Natural killer cell (primary cell): ENCODE measurements at regions not wholly inside any gene's neighbourhood (a gene's known extent, or its start where the extent isn't known, plus 50 kb on each side); places are given as distances from the start of the nearest gene placed in this dataset.

Experiments used
- ATAC-seq, 3 donors: fragments of 150-1000 bp in 2 of 3; fragments of 200-7000 bp in 1 of 3; cut with Tn5 transposase; 1 replicate in 1 of 3; 2 replicates in 2 of 3; pipeline ENCODE4 v1.10.0; 2021; ENCODE audit warnings: mild to moderate bottlenecking in 2 of 3, moderate library complexity in 2 of 3
- DNase-seq, 2 donors: peaks; one replicate each; pipeline versions ENCODE4 v3.0.0 to v3.0.0-alpha.2; 2013 to 2021; ENCODE audit warnings: mixed read lengths in 1 of 2
- H3K27ac ChIP-seq: one replicate; pipeline ENCODE4 v1.5.1; 2013; ENCODE audit warnings: mild to moderate bottlenecking, low read length
- H3K27me3 ChIP-seq: one replicate; pipeline ENCODE4 v1.6.1; 2013; ENCODE audit warnings: low read length; ENCODE audit not compliant: control insufficient read depth, insufficient read depth
- H3K36me3 ChIP-seq: one replicate; pipeline ENCODE4 v1.6.1; 2013; ENCODE audit warnings: low read length; ENCODE audit not compliant: control insufficient read depth, insufficient read depth
- H3K4me1 ChIP-seq: one replicate; pipeline ENCODE4 v1.6.1; 2013; ENCODE audit warnings: low read length; ENCODE audit not compliant: control insufficient read depth, insufficient read depth
- H3K4me3 ChIP-seq: one replicate; pipeline ENCODE4 v1.5.1; 2013; ENCODE audit warnings: low read length
- H3K9me3 ChIP-seq: one replicate; pipeline ENCODE4 v1.6.1; 2013; ENCODE audit warnings: low read length; ENCODE audit not compliant: control insufficient read depth, insufficient read depth
- H3K27ac Mint-ChIP-seq, 2 donors: one replicate each; pipeline ENCODE4 v1.8.0; 2022; ENCODE audit warnings: mild to moderate bottlenecking in 2 of 2, mixed read lengths in 2 of 2, moderate library complexity in 1 of 2
- H3K27me3 Mint-ChIP-seq, 2 donors: one replicate each; pipeline ENCODE4 v1.8.0; 2022; ENCODE audit warnings: low read depth in 2 of 2, mixed read lengths in 2 of 2
- H3K36me3 Mint-ChIP-seq: one replicate; pipeline ENCODE4 v1.8.0; 2022; ENCODE audit warnings: mixed read lengths
- H3K4me1 Mint-ChIP-seq, 2 donors: one replicate each; pipeline ENCODE4 v1.8.0; 2022; ENCODE audit warnings: mixed read lengths in 2 of 2
- H3K4me3 Mint-ChIP-seq: one replicate; pipeline ENCODE4 v1.8.0; 2022; ENCODE audit warnings: mild to moderate bottlenecking, moderate library complexity, mixed read lengths
- H3K9me3 Mint-ChIP-seq, 2 donors: one replicate each; pipeline ENCODE4 v1.8.0; 2022; ENCODE audit warnings: mixed read lengths in 2 of 2
- WGBS: methylation state at CpG from one replicate; pipeline ENCODE4 v1.1.7; 2013; ENCODE audit warnings: missing lambda C conversion rate; ENCODE audit not compliant: insufficient coverage; 5-methylcytosine and 5-hydroxymethylcytosine counted together
- intact Hi-C: fragments of 100-400 bp; cut with micrococcal nuclease; formaldehyde crosslinking; loops from one replicate; pipeline ENCODE4 v1.14.2; 2022
- TF ChIP-seq, protein P1 (sequence below): fragments of 200-600 bp; IDR thresholded peaks from one replicate; pipeline ENCODE4 v1.8.0; 2022; ENCODE audit warnings: antibody characterized with exemption

DNA sequence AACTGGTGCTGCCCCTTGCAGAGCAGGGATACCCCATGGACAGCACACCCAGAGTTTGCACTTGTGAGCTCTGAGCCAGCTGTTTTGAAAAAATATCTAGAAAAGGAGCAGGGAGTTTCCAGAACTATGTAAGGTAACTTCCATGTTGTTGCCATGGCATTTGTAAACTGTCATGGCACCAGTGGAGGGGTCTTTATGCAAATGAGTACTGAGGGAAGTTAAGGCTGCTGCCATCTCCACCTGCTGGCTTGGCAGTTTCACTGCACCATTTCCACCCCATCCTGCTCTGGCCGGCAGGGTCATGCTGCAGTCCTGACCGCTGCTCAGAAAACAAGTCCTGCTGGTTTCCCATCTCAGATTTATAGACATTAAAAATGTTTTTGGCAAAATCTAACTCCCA is 52.3 kb upstream of the SNTG2 start:
- Mint-ChIP-seq H3K36me3 (peaks cover 12% of the 10 kb centered on the region), H3K4me1 (no peaks in the 10 kb centered on the region), H3K9me3 (peaks cover 4 to 10% of the 10 kb centered on the region in 2 donors), H3K27ac (no peak overlapping the region), H3K4me3 (no peak overlapping the region), H3K27me3 (peaks cover 6 to 21% of the 10 kb centered on the region in 2 donors)
- TF ChIP-seq, protein P1, sequence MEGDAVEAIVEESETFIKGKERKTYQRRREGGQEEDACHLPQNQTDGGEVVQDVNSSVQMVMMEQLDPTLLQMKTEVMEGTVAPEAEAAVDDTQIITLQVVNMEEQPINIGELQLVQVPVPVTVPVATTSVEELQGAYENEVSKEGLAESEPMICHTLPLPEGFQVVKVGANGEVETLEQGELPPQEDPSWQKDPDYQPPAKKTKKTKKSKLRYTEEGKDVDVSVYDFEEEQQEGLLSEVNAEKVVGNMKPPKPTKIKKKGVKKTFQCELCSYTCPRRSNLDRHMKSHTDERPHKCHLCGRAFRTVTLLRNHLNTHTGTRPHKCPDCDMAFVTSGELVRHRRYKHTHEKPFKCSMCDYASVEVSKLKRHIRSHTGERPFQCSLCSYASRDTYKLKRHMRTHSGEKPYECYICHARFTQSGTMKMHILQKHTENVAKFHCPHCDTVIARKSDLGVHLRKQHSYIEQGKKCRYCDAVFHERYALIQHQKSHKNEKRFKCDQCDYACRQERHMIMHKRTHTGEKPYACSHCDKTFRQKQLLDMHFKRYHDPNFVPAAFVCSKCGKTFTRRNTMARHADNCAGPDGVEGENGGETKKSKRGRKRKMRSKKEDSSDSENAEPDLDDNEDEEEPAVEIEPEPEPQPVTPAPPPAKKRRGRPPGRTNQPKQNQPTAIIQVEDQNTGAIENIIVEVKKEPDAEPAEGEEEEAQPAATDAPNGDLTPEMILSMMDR: no peak
- H3K9me3 ChIP-seq: peaks cover 12% of the 10 kb centered on the region
- no peaks in the 10 kb centered on the region for H3K4me1 ChIP-seq
- no peak overlapping the region for H3K27ac ChIP-seq
- DNase-seq: no peak
- no peaks in the 10 kb centered on the region for H3K27me3 ChIP-seq
- intact Hi-C loops: no loop called here
- H3K36me3 ChIP-seq: no peaks in the 10 kb centered on the region
- H3K4me3 ChIP-seq: no peak overlapping the region
- ATAC-seq: peak in 1 of 3 donors; percentile 47
- WGBS: 73% methylated on average over 2 of the region's 2 CpGs

DNA sequence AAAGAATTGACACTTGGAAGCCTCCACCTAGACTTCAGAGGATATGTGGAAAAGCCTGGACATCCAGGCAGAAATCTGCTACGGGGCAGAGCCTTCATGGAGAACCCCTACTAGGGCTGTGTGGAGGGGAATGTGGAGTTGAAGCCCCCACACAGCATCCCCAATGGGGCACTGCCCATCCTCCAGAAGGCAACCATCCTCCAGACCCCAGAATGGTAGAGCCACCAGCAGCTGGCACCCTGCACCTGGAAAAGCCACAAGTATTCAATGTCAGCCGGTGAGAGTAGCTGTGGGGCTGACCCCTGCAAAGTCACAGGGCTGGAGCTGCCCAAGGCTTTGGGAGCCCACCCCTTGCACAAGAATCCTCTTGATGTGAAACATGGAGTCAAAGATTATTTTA is 53.6 kb upstream of the SNTG2 start:
- peaks cover 3 to 23% of the 10 kb centered on the region in 2 donors for H3K27me3 Mint-ChIP-seq
- H3K4me1 Mint-ChIP-seq: no peaks in the 10 kb centered on the region
- H3K4me1 ChIP-seq: no peaks in the 10 kb centered on the region
- H3K27ac Mint-ChIP-seq: no peak overlapping the region
- no peaks in the 10 kb centered on the region for H3K36me3 ChIP-seq
- intact Hi-C loops: no loop called here
- DNase-seq: no peak
- 100% methylated on average over 2 of the region's 2 CpGs for WGBS
- no peaks in the 10 kb centered on the region for H3K27me3 ChIP-seq
- H3K36me3 Mint-ChIP-seq: peaks cover 12% of the 10 kb centered on the region
- no peak overlapping the region for H3K4me3 Mint-ChIP-seq
- no peak overlapping the region for H3K4me3 ChIP-seq
- H3K27ac ChIP-seq: no peak overlapping the region
- TF ChIP-seq, protein P1: no peak
- peaks cover 4 to 10% of the 10 kb centered on the region in 2 donors for H3K9me3 Mint-ChIP-seq
- peaks cover 12% of the 10 kb centered on the region for H3K9me3 ChIP-seq
- no peak for ATAC-seq

DNA sequence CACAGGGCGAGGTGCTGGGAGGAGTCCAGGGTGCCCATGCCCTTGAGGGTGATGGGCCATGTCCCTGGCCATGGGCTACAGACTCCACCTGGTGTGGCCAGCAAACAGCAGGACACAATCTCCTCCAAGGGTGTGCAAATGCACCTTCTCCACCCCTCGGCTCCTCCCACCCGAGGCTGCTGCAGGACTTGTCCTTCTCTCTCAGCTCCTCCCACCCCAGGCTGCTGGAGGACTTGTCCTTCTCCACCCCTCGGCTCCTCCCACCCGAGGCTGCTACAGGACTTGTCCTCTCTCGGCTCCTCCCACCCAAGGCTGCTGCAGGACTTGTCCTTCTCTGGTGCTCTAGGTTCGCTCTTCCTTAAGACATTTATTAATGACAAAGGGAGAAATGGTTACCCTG is 57.3 kb upstream of the SNTG2 start:
- H3K4me1 ChIP-seq: no peaks in the 10 kb centered on the region
- H3K27ac Mint-ChIP-seq: no peak overlapping the region
- no peak overlapping the region for H3K4me3 ChIP-seq
- peaks cover 2% of the 10 kb centered on the region for H3K27me3 ChIP-seq
- peaks cover 12% of the 10 kb centered on the region for H3K9me3 ChIP-seq
- DNase-seq (no peak), ATAC-seq (no peak)
- 63% methylated on average over 7 of the region's 7 CpGs for WGBS
- no peaks in the 10 kb centered on the region for H3K4me1 Mint-ChIP-seq
- peaks cover 12% of the 10 kb centered on the region for H3K36me3 Mint-ChIP-seq
- peaks cover 12 to 44% of the 10 kb centered on the region in 2 donors for H3K27me3 Mint-ChIP-seq
- H3K27ac ChIP-seq: no peak overlapping the region
- H3K36me3 ChIP-seq: no peaks in the 10 kb centered on the region
- H3K9me3 Mint-ChIP-seq: peaks cover 4 to 10% of the 10 kb centered on the region in 2 donors
- TF ChIP-seq, protein P1: no peak
- no peak overlapping the region for H3K4me3 Mint-ChIP-seq
- intact Hi-C loops: no loop called here

DNA sequence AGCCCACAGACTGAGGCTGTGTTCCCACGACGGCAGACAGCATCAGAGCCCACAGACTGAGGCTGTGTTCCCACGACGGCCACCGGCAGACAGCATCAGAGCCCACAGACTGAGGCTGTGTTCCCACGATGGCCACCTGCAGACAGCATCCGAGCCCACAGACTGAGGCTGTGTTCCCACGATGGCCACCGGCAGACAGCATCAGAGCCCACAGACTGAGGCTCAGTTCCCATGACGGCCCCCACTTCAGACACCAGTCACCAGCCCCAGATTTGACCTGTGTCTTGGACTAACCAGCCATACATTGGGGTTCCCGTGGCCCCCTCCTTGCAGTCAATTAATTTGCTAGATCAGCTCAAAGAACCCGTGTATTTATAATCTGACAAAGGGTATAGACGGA is 57.8 kb upstream of the SNTG2 start:
- DNase-seq: no peak
- no peak overlapping the region for H3K27ac Mint-ChIP-seq
- H3K27me3 Mint-ChIP-seq: peaks cover 12 to 44% of the 10 kb centered on the region in 2 donors
- no peak overlapping the region for H3K27ac ChIP-seq
- peaks cover 2% of the 10 kb centered on the region for H3K27me3 ChIP-seq
- H3K4me3 Mint-ChIP-seq: no peak overlapping the region
- no peaks in the 10 kb centered on the region for H3K36me3 ChIP-seq
- peaks cover 12% of the 10 kb centered on the region for H3K9me3 ChIP-seq
- no peak overlapping the region for H3K4me3 ChIP-seq
- 59% methylated on average over 13 of the region's 13 CpGs for WGBS
- TF ChIP-seq, protein P1: no peak
- intact Hi-C loops: no loop called here
- peaks cover 4 to 10% of the 10 kb centered on the region in 2 donors for H3K9me3 Mint-ChIP-seq
- no peaks in the 10 kb centered on the region for H3K4me1 Mint-ChIP-seq
- H3K4me1 ChIP-seq: no peaks in the 10 kb centered on the region
- ATAC-seq: no peak
- peaks cover 12% of the 10 kb centered on the region for H3K36me3 Mint-ChIP-seq
